ENCODE measurements at regions not wholly inside any gene's neighbourhood (a gene's known extent, or its start where the extent isn't known, plus 50 kb on each side); places are given as distances from the start of the nearest gene placed in this dataset.
"Not testable (repeated sequence)": the region's sequence is repeated elsewhere in the genome, so short reads cannot be mapped to it uniquely, and the experiment has no call there.

DNA sequence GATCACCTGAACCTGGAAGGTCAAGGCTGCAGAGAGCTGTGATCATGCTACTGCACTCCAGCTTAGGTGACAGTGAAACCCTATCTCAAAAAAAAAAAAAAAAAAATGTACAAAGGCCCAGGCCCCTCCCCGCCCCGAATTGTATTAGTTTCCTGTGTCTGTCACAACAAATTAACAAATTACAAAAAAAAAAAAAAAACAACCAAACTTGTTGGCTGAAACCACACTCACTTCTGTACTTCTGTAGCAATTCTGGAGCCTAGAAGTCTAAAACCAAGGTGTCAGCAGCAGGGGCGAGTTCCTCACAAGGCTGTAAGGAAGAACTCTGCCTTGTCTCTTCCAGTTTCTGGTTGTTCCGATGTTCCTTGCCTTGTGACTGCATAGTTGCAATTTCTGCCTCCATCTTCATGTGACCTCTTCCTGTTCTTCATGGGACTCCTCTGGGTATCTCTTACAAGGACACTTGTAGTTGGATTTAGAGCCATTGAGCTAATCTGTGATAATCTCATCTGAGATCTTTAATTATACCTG is 100.8 kb upstream of the ZSWIM2 start:
- DNase-seq, result no peak
- no peak overlapping the region for H3K4me3 Mint-ChIP-seq
- ATAC-seq, result no peak
- POLR2A ChIA-PET, result no interaction called here
- H3K4me1 Mint-ChIP-seq, result peaks cover 8 to 17% (median 12%) of the 10 kb centered on the region in 4 donors
- peaks cover 0 to 2% (median 0%) of the 10 kb centered on the region in 5 donors for H3K27me3 Mint-ChIP-seq
- H3K9me3 Mint-ChIP-seq, result peaks cover 0 to 3% (median 0%) of the 10 kb centered on the region in 9 donors
- no peaks in the 10 kb centered on the region for H3K36me3 Mint-ChIP-seq
- H3K27ac Mint-ChIP-seq, result no peak overlapping the region

DNA sequence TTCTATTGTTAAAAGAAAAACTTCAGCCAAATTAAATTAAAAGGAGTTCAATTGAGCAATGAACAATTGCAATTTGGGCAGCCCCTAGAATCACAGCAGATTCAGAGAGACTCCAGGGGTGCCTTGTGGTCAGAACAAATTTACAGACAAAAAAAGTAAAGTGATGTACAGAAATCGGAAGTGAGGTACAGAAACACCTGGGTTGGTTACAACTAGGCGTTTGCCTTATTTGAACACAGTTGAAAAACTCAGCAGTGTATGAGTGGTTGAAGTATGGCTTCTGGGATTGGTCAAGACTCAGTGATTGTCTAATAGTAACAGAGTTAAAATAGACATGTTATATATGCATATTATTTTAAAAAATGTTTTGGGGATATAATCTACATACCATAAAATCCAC is 98.5 kb upstream of the ZSWIM2 start:
- peaks cover 8 to 17% (median 12%) of the 10 kb centered on the region in 4 donors for H3K4me1 Mint-ChIP-seq
- H3K27me3 Mint-ChIP-seq, result peaks cover 0 to 2% (median 0%) of the 10 kb centered on the region in 5 donors
- POLR2A ChIA-PET, result no interaction called here
- DNase-seq (no peak), ATAC-seq (no peak)
- H3K36me3 Mint-ChIP-seq, result no peaks in the 10 kb centered on the region
- no peak overlapping the region for H3K4me3 Mint-ChIP-seq
- H3K27ac Mint-ChIP-seq, result no peak overlapping the region
- H3K9me3 Mint-ChIP-seq, result peaks cover 0 to 3% (median 0%) of the 10 kb centered on the region in 9 donors

DNA sequence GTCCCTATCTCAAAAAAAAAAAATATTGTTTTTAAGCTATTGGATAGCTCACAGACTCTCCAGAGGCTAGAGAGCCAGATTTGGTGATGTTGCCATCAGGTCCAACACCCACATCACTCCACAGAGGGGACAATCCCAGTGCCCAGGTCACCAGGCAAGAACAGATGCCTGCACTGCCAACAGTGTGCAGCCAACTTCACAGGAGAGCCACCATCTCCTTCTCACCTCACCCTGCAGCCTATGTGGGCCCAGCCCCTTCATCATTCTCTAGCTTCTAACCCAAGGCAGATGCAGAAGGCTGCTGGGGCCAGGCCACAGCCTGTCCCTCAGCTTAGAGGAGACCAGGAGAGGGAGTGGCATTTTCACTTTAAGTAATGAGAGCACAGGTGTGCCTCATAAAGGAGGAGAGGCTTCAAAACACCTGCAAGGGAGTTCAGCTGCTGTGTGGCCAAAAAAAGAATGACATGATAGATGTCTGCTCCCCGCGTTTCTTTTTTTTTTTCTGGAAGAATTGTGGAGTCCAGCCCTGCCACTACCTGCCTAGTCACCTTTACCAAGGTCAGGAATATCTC is 98.0 kb upstream of the ZSWIM2 start:
- Mint-ChIP-seq H3K36me3 (no peaks in the 10 kb centered on the region), H3K27ac (no peak overlapping the region), H3K4me3 (no peak overlapping the region), H3K27me3 (peaks cover 0 to 2% (median 0%) of the 10 kb centered on the region in 5 donors), H3K9me3 (no peaks in the 10 kb centered on the region), H3K4me1 (peaks cover 8 to 12% (median 10%) of the 10 kb centered on the region in 4 donors)
- POLR2A ChIA-PET, result no interaction called here
- no peak for ATAC-seq
- no peak for DNase-seq

GRCh38 chr2:186941853-186942252 is 92.9 kb upstream of the ZSWIM2 start:
- Mint-ChIP-seq H3K36me3 (no peaks in the 10 kb centered on the region), H3K9me3 (no peaks in the 10 kb centered on the region), H3K4me1 (no peaks in the 10 kb centered on the region), H3K27ac (no peak overlapping the region), H3K4me3 (no peak overlapping the region), H3K27me3 (no peaks in the 10 kb centered on the region)
- POLR2A ChIA-PET, result no interaction called here
- ATAC-seq, result no peak
- DNase-seq, result no peak

DNA sequence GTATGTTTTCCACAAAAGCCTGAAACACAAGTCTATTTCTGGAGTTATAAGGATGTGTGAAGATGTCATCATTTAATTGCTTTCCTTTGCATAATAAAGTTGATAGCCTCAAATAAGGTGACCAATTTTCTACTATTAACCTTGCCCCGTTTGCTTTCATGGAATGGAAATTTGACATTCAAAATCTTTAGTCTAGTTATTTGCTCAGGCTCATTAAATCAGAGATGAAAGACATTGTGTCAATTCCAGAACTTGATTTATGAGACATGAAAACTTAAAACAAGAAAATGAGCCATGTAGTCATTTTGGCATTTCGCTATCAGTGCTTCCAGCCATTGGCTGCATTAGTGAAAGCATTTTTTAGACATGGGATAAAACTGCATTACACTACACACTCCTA is 91.5 kb upstream of the ZSWIM2 start:
- no peak for DNase-seq
- Mint-ChIP-seq H3K36me3 (no peaks in the 10 kb centered on the region), H3K4me3 (no peak overlapping the region), H3K4me1 (no peaks in the 10 kb centered on the region), H3K9me3 (no peaks in the 10 kb centered on the region), H3K27me3 (no peaks in the 10 kb centered on the region), H3K27ac (no peak overlapping the region)
- POLR2A ChIA-PET, result no interaction called here
- no peak for ATAC-seq

GRCh38 chr2:186934420-186934819 is 85.5 kb upstream of the ZSWIM2 start:
- H3K36me3 Mint-ChIP-seq, result no peaks in the 10 kb centered on the region
- no peak overlapping the region for H3K4me3 Mint-ChIP-seq
- DNase-seq (no peak), ATAC-seq (no peak)
- no peaks in the 10 kb centered on the region for H3K27me3 Mint-ChIP-seq
- no peaks in the 10 kb centered on the region for H3K4me1 Mint-ChIP-seq
- POLR2A ChIA-PET, result no interaction called here
- H3K27ac Mint-ChIP-seq, result no peak overlapping the region
- no peaks in the 10 kb centered on the region for H3K9me3 Mint-ChIP-seq

DNA sequence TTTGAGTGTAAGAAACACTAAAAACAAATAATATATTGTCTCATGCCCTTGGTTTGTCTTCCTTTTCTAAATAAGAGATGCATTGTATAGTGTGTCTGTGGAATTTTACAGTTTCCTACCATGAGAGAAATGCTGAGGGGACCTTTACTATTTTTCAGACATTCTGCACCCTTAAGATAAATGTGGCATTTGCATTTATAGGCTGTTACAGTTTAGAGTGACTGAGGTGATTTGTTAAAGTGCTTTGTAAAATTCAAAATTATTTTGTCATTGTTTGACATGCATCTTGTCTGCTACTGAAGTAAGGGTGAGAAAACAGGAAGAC is 78.9 kb upstream of the ZSWIM2 start:
- Mint-ChIP-seq H3K4me3 (no peak overlapping the region), H3K4me1 (no peaks in the 10 kb centered on the region), H3K27me3 (no peaks in the 10 kb centered on the region), H3K9me3 (peaks cover 0 to 4% (median 0%) of the 10 kb centered on the region in 9 donors), H3K27ac (no peak overlapping the region), H3K36me3 (no peaks in the 10 kb centered on the region)
- DNase-seq (no peak), ATAC-seq (no peak)
- POLR2A ChIA-PET, result no interaction called here

- POLR2A ChIA-PET, result no interaction called here
- Mint-ChIP-seq H3K4me1 (no peaks in the 10 kb centered on the region), H3K27ac (no peak overlapping the region), H3K27me3 (no peaks in the 10 kb centered on the region), H3K36me3 (no peaks in the 10 kb centered on the region), H3K9me3 (peaks cover 0 to 4% (median 0%) of the 10 kb centered on the region in 9 donors), H3K4me3 (no peak overlapping the region)
- no peak for ATAC-seq
- no peak for DNase-seq
These were observed 78.4 kb upstream of the ZSWIM2 start for GRCh38 chr2:186927185-186927866.

DNA sequence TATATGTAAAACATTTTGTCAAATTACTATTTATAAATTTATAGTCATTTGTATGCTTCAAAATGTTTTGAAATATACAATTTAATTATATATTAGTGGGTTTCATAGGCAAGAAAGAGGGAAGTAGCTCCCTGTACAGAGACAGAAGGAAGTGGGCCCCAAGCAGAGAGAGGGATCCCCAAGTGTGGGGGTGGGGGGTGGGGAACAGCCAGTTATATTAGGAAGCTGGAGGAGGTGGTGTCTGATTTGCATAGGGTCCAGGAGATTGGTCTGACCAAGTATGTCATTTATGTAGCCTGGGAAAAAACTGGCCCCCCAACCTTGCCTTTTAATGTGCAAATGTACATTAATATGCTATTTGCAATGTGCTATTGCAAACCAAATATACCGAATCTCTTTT is 76.5 kb upstream of the ZSWIM2 start:
- H3K4me1 Mint-ChIP-seq, result no peaks in the 10 kb centered on the region
- H3K27ac Mint-ChIP-seq, result no peak overlapping the region
- peaks cover 0 to 4% (median 0%) of the 10 kb centered on the region in 9 donors for H3K9me3 Mint-ChIP-seq
- ATAC-seq, result no peak
- H3K27me3 Mint-ChIP-seq, result no peaks in the 10 kb centered on the region
- H3K36me3 Mint-ChIP-seq, result no peaks in the 10 kb centered on the region
- DNase-seq, result no peak
- POLR2A ChIA-PET, result no interaction called here
- no peak overlapping the region for H3K4me3 Mint-ChIP-seq

GRCh38 chr2:186922316-186922715 is 73.3 kb upstream of the ZSWIM2 start:
- H3K4me3 Mint-ChIP-seq, DNase-seq, H3K27me3 Mint-ChIP-seq, H3K4me1 Mint-ChIP-seq, H3K9me3 Mint-ChIP-seq, H3K36me3 Mint-ChIP-seq, ATAC-seq, POLR2A ChIA-PET, H3K27ac Mint-ChIP-seq: not testable (repeated sequence)

- POLR2A ChIA-PET, result no interaction called here
- Mint-ChIP-seq H3K27ac (no peak overlapping the region), H3K27me3 (peaks cover 0 to 3% (median 0%) of the 10 kb centered on the region in 5 donors), H3K4me1 (no peaks in the 10 kb centered on the region), H3K36me3 (no peaks in the 10 kb centered on the region), H3K9me3 (peaks cover 0 to 4% (median 0%) of the 10 kb centered on the region in 9 donors), H3K4me3 (no peak overlapping the region)
- ATAC-seq (no peak), DNase-seq (no peak)
These were observed 70.3 kb upstream of the ZSWIM2 start for GRCh38 chr2:186919296-186919695.

GRCh38 chr2:186918495-186918894 is 69.5 kb upstream of the ZSWIM2 start:
- Mint-ChIP-seq H3K4me3 (no peak overlapping the region), H3K4me1 (no peaks in the 10 kb centered on the region), H3K27me3 (peaks cover 0 to 6% (median 0%) of the 10 kb centered on the region in 5 donors), H3K27ac (no peak overlapping the region), H3K36me3 (no peaks in the 10 kb centered on the region), H3K9me3 (peaks cover 0 to 2% (median 0%) of the 10 kb centered on the region in 9 donors)
- no peak for DNase-seq
- ATAC-seq, result no peak
- POLR2A ChIA-PET, result no interaction called here

DNA sequence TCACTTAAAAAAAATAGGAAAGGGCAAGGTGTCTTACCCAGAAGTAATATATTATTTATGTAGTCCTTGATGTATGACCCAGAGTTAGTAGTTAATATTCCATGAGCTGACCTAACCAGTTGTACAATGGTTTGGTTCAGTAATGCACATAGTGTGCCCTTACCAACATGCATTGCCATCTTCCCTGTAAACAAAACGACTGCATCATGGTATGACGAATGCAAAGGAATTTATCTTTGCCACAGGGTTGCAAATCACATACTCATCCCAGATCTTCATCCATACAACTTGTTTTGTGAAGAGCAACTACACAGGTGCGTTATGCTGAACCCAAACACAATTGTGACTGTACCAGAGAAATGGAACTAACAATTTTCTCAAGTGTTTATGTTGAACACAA is 68.9 kb upstream of the ZSWIM2 start:
- no peak overlapping the region for H3K27ac Mint-ChIP-seq

GRCh38 chr2:186913870-186914269 is 64.9 kb upstream of the ZSWIM2 start:
- Mint-ChIP-seq H3K4me1 (no peaks in the 10 kb centered on the region), H3K27ac (no peak overlapping the region), H3K9me3 (no peaks in the 10 kb centered on the region), H3K4me3 (no peak overlapping the region), H3K36me3 (no peaks in the 10 kb centered on the region), H3K27me3 (peaks cover 0 to 9% (median 0%) of the 10 kb centered on the region in 5 donors)
- ATAC-seq (no peak), DNase-seq (no peak)
- POLR2A ChIA-PET, result no interaction called here

More for the DNA sequence above, 68.9 kb upstream of the ZSWIM2 start:
- DNase-seq (no peak), ATAC-seq (no peak)
- H3K4me1 Mint-ChIP-seq, result no peaks in the 10 kb centered on the region
- H3K9me3 Mint-ChIP-seq, result peaks cover 0 to 2% (median 0%) of the 10 kb centered on the region in 9 donors
- H3K36me3 Mint-ChIP-seq, result no peaks in the 10 kb centered on the region
- no peak overlapping the region for H3K4me3 Mint-ChIP-seq
- peaks cover 0 to 6% (median 0%) of the 10 kb centered on the region in 5 donors for H3K27me3 Mint-ChIP-seq
- POLR2A ChIA-PET, result no interaction called here

Data from naive thymus-derived CD8-positive, alpha-beta T cell (primary cell).